Right lung (tissue), 2 donors: ENCODE measurements at regions not wholly inside any gene's neighbourhood (a gene's known extent, or its start where the extent isn't known, plus 50 kb on each side); places are given as distances from the start of the nearest gene placed in this dataset.
"Not testable (repeated sequence)": the region's sequence is repeated elsewhere in the genome, so short reads cannot be mapped to it uniquely, and the experiment has no call there.

Experiments used
- DNase-seq, 2 donors: peaks; one replicate each; pipeline ENCODE4 v3.0.0-alpha.2; 2013

GRCh38 chr20:5393218-5393870 is 76.6 kb upstream of the PROKR2 start:
- DNase-seq = no peak

- no peak for DNase-seq
These were observed 74.0 kb upstream of the PROKR2 start for GRCh38 chr20:5390720-5391119.

GRCh38 chr20:5386846-5387245 is 70.1 kb upstream of the PROKR2 start:
- DNase-seq = not testable (repeated sequence)

GRCh38 chr20:5381527-5381926 is 64.8 kb upstream of the PROKR2 start:
- DNase-seq = not testable (repeated sequence)

- no peak for DNase-seq
These were observed 60.7 kb upstream of the PROKR2 start for GRCh38 chr20:5377484-5377883.

- no peak for DNase-seq
These were observed 59.5 kb upstream of the PROKR2 start for GRCh38 chr20:5376228-5376627.

- no peak for DNase-seq
These were observed 57.4 kb upstream of the PROKR2 start for GRCh38 chr20:5374171-5374570.

- DNase-seq = no peak
These were observed 55.6 kb upstream of the PROKR2 start for GRCh38 chr20:5372371-5372770.

GRCh38 chr20:5369629-5370028 is 52.9 kb upstream of the PROKR2 start:
- DNase-seq = no peak
